ENCODE measurements at regions not wholly inside any gene's neighbourhood (a gene's known extent, or its start where the extent isn't known, plus 50 kb on each side); places are given as distances from the start of the nearest gene placed in this dataset.

DNA sequence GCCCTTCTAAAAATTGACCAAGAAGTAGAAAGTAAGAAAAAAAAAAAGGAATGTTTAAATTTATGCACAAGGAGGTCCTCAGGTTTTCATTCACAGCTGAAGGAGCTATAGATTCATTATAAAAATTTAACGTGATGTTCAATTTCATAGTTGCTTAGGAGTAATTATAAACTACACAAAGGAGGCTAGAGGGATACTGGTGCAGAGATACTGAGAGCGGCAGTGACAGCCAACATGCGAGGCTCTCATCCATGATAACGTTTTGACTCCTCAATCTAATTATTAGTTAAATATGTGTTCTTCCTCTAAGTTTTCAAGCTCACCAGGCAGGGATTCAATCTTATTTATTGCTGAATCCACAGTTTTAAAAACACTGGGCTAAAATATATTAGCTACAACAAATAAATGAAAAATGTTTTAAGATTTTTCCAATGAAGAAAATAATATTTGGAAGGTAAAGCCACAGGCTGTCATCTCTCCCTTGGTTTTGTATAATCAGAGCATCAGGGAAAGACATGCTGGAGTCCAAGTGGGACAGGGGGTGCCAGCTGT lies 49.8 kb upstream of the TRPC4 start (continued):
- TF ChIP-seq, protein P1, sequence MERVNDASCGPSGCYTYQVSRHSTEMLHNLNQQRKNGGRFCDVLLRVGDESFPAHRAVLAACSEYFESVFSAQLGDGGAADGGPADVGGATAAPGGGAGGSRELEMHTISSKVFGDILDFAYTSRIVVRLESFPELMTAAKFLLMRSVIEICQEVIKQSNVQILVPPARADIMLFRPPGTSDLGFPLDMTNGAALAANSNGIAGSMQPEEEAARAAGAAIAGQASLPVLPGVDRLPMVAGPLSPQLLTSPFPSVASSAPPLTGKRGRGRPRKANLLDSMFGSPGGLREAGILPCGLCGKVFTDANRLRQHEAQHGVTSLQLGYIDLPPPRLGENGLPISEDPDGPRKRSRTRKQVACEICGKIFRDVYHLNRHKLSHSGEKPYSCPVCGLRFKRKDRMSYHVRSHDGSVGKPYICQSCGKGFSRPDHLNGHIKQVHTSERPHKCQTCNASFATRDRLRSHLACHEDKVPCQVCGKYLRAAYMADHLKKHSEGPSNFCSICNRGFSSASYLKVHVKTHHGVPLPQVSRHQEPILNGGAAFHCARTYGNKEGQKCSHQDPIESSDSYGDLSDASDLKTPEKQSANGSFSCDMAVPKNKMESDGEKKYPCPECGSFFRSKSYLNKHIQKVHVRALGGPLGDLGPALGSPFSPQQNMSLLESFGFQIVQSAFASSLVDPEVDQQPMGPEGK (CRISPR knock-in tag; IDR thresholded peaks at IDR 0.05; ENCODE audit: borderline replicate concordance): no peak
- TF ChIP-seq TOX (CRISPR knock-in tag; IDR thresholded peaks at IDR 0.05; ENCODE audit: borderline replicate concordance): no peak
- TF ChIP-seq RARB (CRISPR knock-in tag; IDR thresholded peaks at IDR 0.05): no peak
- no peak for TF ChIP-seq ZNF70 (CRISPR knock-in tag; IDR thresholded peaks at IDR 0.05)
- TF ChIP-seq, protein P2, sequence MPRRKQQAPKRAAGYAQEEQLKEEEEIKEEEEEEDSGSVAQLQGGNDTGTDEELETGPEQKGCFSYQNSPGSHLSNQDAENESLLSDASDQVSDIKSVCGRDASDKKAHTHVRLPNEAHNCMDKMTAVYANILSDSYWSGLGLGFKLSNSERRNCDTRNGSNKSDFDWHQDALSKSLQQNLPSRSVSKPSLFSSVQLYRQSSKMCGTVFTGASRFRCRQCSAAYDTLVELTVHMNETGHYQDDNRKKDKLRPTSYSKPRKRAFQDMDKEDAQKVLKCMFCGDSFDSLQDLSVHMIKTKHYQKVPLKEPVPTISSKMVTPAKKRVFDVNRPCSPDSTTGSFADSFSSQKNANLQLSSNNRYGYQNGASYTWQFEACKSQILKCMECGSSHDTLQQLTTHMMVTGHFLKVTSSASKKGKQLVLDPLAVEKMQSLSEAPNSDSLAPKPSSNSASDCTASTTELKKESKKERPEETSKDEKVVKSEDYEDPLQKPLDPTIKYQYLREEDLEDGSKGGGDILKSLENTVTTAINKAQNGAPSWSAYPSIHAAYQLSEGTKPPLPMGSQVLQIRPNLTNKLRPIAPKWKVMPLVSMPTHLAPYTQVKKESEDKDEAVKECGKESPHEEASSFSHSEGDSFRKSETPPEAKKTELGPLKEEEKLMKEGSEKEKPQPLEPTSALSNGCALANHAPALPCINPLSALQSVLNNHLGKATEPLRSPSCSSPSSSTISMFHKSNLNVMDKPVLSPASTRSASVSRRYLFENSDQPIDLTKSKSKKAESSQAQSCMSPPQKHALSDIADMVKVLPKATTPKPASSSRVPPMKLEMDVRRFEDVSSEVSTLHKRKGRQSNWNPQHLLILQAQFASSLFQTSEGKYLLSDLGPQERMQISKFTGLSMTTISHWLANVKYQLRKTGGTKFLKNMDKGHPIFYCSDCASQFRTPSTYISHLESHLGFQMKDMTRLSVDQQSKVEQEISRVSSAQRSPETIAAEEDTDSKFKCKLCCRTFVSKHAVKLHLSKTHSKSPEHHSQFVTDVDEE (CRISPR knock-in tag; IDR thresholded peaks at IDR 0.05): no peak
- no peak for TF ChIP-seq ZNF8 (CRISPR knock-in tag; IDR thresholded peaks at IDR 0.05)
- no peak for TF ChIP-seq BACH2 (CRISPR knock-in tag; IDR thresholded peaks at IDR 0.05; ENCODE audit: borderline replicate concordance)
